Prostate gland (tissue), 2 donors: ENCODE measurements at regions not wholly inside any gene's neighbourhood (a gene's known extent, or its start where the extent isn't known, plus 50 kb on each side); places are given as distances from the start of the nearest gene placed in this dataset.

ENCODE experiments used
- POLR2A ChIP-seq: fragments of 450-650 bp; IDR thresholded peaks from one replicate; pipeline ENCODE4 v1.6.1; 2016; ENCODE audit warnings: antibody characterized with exemption, mild to moderate bottlenecking
- POLR2AphosphoS5 ChIP-seq: sonication (generic); formaldehyde crosslinking; IDR thresholded peaks from one replicate; pipeline ENCODE4 v1.6.1; 2017; ENCODE audit warnings: antibody characterized with exemption
- TF ChIP-seq, protein P1 (sequence below), 4 experiments: fragments of 200-600 bp in 2 of 4; fragments of 450-650 bp in 2 of 4; sonication (generic) in 2 of 4; IDR thresholded peaks; 1 replicate in 3 of 4; 2 replicates in 1 of 4; pipeline ENCODE4 v1.5.1; 2016 to 2019; ENCODE audit warnings: antibody characterized with exemption in 4 of 4, mild to moderate bottlenecking in 2 of 4, moderate library complexity in 2 of 4

DNA sequence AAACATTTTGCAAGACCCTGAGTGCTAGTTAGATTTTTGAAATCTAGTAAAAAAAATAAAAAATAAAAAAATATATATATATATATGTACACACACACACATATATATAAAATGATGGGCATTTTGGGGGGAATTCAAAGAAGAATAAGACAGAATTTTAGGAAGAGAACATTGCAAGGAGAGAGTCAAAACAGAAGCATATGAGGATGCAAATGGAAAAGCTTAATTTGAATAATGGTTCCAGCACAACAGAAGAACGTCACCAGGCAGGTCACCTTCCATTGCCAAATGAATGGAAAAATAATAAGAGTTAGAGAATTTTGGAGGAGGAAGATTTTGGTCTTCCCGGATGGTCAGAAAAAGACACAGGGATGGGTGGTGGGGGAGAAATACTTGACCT is 1097.2 kb downstream of the BCL11A start:
- TF ChIP-seq POLR2A: no peak
- TF ChIP-seq, protein P1, sequence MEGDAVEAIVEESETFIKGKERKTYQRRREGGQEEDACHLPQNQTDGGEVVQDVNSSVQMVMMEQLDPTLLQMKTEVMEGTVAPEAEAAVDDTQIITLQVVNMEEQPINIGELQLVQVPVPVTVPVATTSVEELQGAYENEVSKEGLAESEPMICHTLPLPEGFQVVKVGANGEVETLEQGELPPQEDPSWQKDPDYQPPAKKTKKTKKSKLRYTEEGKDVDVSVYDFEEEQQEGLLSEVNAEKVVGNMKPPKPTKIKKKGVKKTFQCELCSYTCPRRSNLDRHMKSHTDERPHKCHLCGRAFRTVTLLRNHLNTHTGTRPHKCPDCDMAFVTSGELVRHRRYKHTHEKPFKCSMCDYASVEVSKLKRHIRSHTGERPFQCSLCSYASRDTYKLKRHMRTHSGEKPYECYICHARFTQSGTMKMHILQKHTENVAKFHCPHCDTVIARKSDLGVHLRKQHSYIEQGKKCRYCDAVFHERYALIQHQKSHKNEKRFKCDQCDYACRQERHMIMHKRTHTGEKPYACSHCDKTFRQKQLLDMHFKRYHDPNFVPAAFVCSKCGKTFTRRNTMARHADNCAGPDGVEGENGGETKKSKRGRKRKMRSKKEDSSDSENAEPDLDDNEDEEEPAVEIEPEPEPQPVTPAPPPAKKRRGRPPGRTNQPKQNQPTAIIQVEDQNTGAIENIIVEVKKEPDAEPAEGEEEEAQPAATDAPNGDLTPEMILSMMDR (IDR thresholded peaks at IDR 0.05): no peak
- no peak for TF ChIP-seq POLR2AphosphoS5
